ENCODE measurements at regions not wholly inside any gene's neighbourhood (a gene's known extent, or its start where the extent isn't known, plus 50 kb on each side); places are given as distances from the start of the nearest gene placed in this dataset.

GRCh38 chr3:68007621-68008226 is 353.3 kb upstream of the SUCLG2 start:
- Mint-ChIP-seq H3K27ac (no peak overlapping the region), H3K4me1 (ENCODE audit: low read depth) (no peaks in the 10 kb centered on the region), H3K9me3 (no peaks in the 10 kb centered on the region), H3K27me3 (peaks cover 15% of the 10 kb centered on the region), H3K36me3 (ENCODE audit: low read depth) (no peaks in the 10 kb centered on the region), H3K4me3 (no peak overlapping the region)
- intact Hi-C loops (cut with micrococcal nuclease) = no loop called here

DNA sequence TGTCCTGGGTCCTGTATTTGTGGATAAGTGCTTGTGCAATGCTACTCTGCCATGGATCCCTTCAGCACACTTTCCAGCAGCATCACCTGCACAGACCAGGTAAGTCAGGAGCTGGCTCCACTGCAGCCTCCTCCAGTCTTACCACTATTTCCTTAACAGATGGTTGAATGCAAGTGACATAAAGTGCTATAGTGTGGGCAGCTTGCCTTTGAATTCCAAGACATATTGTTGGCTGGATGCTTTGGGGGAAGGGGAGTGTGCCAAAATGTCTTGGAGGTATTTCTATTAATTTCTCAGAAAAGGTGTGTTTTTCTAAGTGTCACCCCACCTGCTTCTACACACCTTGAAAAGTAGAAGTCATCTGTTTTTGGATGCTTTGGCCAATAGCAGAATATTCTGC is 352.2 kb upstream of the SUCLG2 start:
- intact Hi-C loops (cut with micrococcal nuclease) = no loop called here
- no peak overlapping the region for H3K27ac Mint-ChIP-seq
- no peaks in the 10 kb centered on the region for H3K9me3 Mint-ChIP-seq
- H3K36me3 Mint-ChIP-seq (ENCODE audit: low read depth) = no peaks in the 10 kb centered on the region
- no peak overlapping the region for H3K4me3 Mint-ChIP-seq
- H3K4me1 Mint-ChIP-seq (ENCODE audit: low read depth) = no peaks in the 10 kb centered on the region
- peaks cover 15% of the 10 kb centered on the region for H3K27me3 Mint-ChIP-seq

- H3K27me3 Mint-ChIP-seq = peaks cover 15% of the 10 kb centered on the region
- intact Hi-C loops (cut with micrococcal nuclease) = no loop called here
- H3K9me3 Mint-ChIP-seq = peaks cover 5% of the 10 kb centered on the region
- H3K36me3 Mint-ChIP-seq (ENCODE audit: low read depth) = no peaks in the 10 kb centered on the region
- no peaks in the 10 kb centered on the region for H3K4me1 Mint-ChIP-seq (ENCODE audit: low read depth)
- H3K4me3 Mint-ChIP-seq = no peak overlapping the region
- H3K27ac Mint-ChIP-seq = no peak overlapping the region
Observed at GRCh38 chr3:68004091-68004490, 349.7 kb upstream of the SUCLG2 start.

GRCh38 chr3:67998281-67998680 is 343.9 kb upstream of the SUCLG2 start:
- intact Hi-C loops (cut with micrococcal nuclease) = no loop called here
- H3K27ac Mint-ChIP-seq = no peak overlapping the region
- H3K4me1 Mint-ChIP-seq (ENCODE audit: low read depth) = no peaks in the 10 kb centered on the region
- no peaks in the 10 kb centered on the region for H3K27me3 Mint-ChIP-seq
- H3K9me3 Mint-ChIP-seq = peaks cover 5% of the 10 kb centered on the region
- no peaks in the 10 kb centered on the region for H3K36me3 Mint-ChIP-seq (ENCODE audit: low read depth)
- H3K4me3 Mint-ChIP-seq = no peak overlapping the region

GRCh38 chr3:67995206-67995605 is 340.8 kb upstream of the SUCLG2 start:
- H3K27me3 Mint-ChIP-seq = no peaks in the 10 kb centered on the region
- intact Hi-C loops (cut with micrococcal nuclease) = no loop called here
- no peaks in the 10 kb centered on the region for H3K9me3 Mint-ChIP-seq
- no peaks in the 10 kb centered on the region for H3K4me1 Mint-ChIP-seq (ENCODE audit: low read depth)
- H3K36me3 Mint-ChIP-seq (ENCODE audit: low read depth) = no peaks in the 10 kb centered on the region
- no peak overlapping the region for H3K27ac Mint-ChIP-seq
- no peak overlapping the region for H3K4me3 Mint-ChIP-seq

DNA sequence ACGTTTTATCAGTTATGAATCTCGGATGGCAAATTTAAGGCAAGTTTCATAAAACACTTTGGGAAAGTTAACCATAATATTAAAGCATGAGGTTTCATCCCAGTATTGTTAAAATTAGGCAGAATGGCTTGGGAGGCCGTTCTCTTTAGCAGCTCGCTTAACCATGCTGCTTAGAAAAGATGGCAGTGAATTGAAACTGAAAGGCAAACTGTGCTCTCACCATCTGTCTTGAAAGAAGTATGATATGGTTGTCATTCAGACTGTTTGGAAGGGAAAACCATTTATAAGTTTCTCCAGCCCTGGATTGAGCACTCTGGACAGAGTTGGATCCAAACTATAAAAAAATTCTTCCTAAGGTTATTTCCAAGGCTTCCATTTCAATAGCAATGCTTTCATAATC is 332.3 kb upstream of the SUCLG2 start:
- Mint-ChIP-seq H3K36me3 (ENCODE audit: low read depth) (no peaks in the 10 kb centered on the region), H3K27ac (no peak overlapping the region), H3K4me1 (ENCODE audit: low read depth) (no peaks in the 10 kb centered on the region), H3K27me3 (no peaks in the 10 kb centered on the region), H3K9me3 (no peaks in the 10 kb centered on the region), H3K4me3 (no peak overlapping the region)
- intact Hi-C loops (cut with micrococcal nuclease) = no loop called here

GRCh38 chr3:67983166-67983565 is 328.8 kb upstream of the SUCLG2 start:
- Mint-ChIP-seq H3K4me1 (ENCODE audit: low read depth) (no peaks in the 10 kb centered on the region), H3K36me3 (ENCODE audit: low read depth) (no peaks in the 10 kb centered on the region), H3K9me3 (no peaks in the 10 kb centered on the region), H3K27me3 (no peaks in the 10 kb centered on the region), H3K27ac (no peak overlapping the region), H3K4me3 (no peak overlapping the region)
- intact Hi-C loops (cut with micrococcal nuclease) = no loop called here

GRCh38 chr3:67981077-67981476 is 326.7 kb upstream of the SUCLG2 start:
- Mint-ChIP-seq H3K27ac (no peak overlapping the region), H3K9me3 (no peaks in the 10 kb centered on the region), H3K36me3 (ENCODE audit: low read depth) (no peaks in the 10 kb centered on the region), H3K4me3 (no peak overlapping the region), H3K27me3 (no peaks in the 10 kb centered on the region), H3K4me1 (ENCODE audit: low read depth) (no peaks in the 10 kb centered on the region)
- intact Hi-C loops (cut with micrococcal nuclease) = no loop called here

DNA sequence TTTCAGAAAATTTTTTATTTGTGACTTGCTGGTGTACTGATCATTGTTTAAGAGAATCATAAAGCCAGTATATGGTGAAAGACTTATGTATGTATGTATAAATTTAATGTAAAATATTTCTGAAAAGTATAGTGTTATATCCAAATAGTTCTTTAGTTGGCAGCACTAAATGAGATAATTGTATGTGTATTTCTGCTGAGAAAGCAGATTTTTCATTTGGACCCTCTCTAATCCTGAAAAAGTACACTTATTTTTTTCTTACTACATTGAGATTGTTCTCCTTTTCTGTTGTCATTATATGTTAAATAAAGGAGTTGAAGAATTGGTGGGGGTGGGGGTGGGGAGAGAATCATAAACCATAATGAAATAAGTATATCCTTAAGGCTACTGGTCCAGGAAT is 324.9 kb upstream of the SUCLG2 start:
- Mint-ChIP-seq H3K4me1 (ENCODE audit: low read depth) (no peaks in the 10 kb centered on the region), H3K27me3 (no peaks in the 10 kb centered on the region), H3K9me3 (no peaks in the 10 kb centered on the region), H3K27ac (no peak overlapping the region), H3K36me3 (ENCODE audit: low read depth) (no peaks in the 10 kb centered on the region), H3K4me3 (no peak overlapping the region)
- intact Hi-C loops (cut with micrococcal nuclease) = no loop called here

- H3K27me3 Mint-ChIP-seq = no peaks in the 10 kb centered on the region
- H3K9me3 Mint-ChIP-seq = no peaks in the 10 kb centered on the region
- H3K27ac Mint-ChIP-seq = no peak overlapping the region
- H3K36me3 Mint-ChIP-seq (ENCODE audit: low read depth) = no peaks in the 10 kb centered on the region
- no peaks in the 10 kb centered on the region for H3K4me1 Mint-ChIP-seq (ENCODE audit: low read depth)
- H3K4me3 Mint-ChIP-seq = no peak overlapping the region
- intact Hi-C loops (cut with micrococcal nuclease) = no loop called here
Observed at GRCh38 chr3:67977762-67978161, 323.4 kb upstream of the SUCLG2 start.

GRCh38 chr3:67976663-67977062 is 322.3 kb upstream of the SUCLG2 start:
- Mint-ChIP-seq H3K9me3 (no peaks in the 10 kb centered on the region), H3K27ac (no peak overlapping the region), H3K4me1 (ENCODE audit: low read depth) (no peaks in the 10 kb centered on the region), H3K27me3 (no peaks in the 10 kb centered on the region), H3K4me3 (no peak overlapping the region), H3K36me3 (ENCODE audit: low read depth) (no peaks in the 10 kb centered on the region)
- intact Hi-C loops (cut with micrococcal nuclease) = no loop called here

DNA sequence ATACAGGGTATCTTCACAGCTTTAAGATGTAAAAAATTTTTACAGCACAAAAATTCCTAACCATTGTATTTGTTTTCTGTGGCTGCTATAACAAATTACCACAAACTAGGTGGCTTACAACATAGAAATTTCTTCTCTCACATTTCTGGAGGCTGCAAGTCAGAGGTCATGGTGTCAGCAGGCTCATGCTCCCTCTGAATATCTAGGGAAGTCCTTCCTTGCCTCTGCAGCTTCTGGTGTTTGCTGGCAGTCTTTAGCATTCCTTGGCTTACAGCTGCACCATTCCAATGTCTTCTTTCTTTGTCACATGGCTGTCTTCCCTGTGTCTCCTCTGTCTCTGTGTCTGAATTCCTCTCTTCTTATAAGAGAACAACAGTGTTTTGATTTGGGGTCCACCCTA is 310.2 kb upstream of the SUCLG2 start:
- no peaks in the 10 kb centered on the region for H3K36me3 Mint-ChIP-seq (ENCODE audit: low read depth)
- no peaks in the 10 kb centered on the region for H3K27me3 Mint-ChIP-seq
- intact Hi-C loops (cut with micrococcal nuclease) = no loop called here
- H3K27ac Mint-ChIP-seq = no peak overlapping the region
- no peaks in the 10 kb centered on the region for H3K4me1 Mint-ChIP-seq (ENCODE audit: low read depth)
- H3K9me3 Mint-ChIP-seq = peaks cover 7% of the 10 kb centered on the region
- no peak overlapping the region for H3K4me3 Mint-ChIP-seq

GRCh38 chr3:67957268-67957667 is 302.9 kb upstream of the SUCLG2 start:
- H3K27ac Mint-ChIP-seq = no peak overlapping the region
- no peaks in the 10 kb centered on the region for H3K27me3 Mint-ChIP-seq
- H3K4me1 Mint-ChIP-seq (ENCODE audit: low read depth) = no peaks in the 10 kb centered on the region
- H3K36me3 Mint-ChIP-seq (ENCODE audit: low read depth) = no peaks in the 10 kb centered on the region
- no peak overlapping the region for H3K4me3 Mint-ChIP-seq
- intact Hi-C loops (cut with micrococcal nuclease) = no loop called here
- peaks cover 10% of the 10 kb centered on the region for H3K9me3 Mint-ChIP-seq

DNA sequence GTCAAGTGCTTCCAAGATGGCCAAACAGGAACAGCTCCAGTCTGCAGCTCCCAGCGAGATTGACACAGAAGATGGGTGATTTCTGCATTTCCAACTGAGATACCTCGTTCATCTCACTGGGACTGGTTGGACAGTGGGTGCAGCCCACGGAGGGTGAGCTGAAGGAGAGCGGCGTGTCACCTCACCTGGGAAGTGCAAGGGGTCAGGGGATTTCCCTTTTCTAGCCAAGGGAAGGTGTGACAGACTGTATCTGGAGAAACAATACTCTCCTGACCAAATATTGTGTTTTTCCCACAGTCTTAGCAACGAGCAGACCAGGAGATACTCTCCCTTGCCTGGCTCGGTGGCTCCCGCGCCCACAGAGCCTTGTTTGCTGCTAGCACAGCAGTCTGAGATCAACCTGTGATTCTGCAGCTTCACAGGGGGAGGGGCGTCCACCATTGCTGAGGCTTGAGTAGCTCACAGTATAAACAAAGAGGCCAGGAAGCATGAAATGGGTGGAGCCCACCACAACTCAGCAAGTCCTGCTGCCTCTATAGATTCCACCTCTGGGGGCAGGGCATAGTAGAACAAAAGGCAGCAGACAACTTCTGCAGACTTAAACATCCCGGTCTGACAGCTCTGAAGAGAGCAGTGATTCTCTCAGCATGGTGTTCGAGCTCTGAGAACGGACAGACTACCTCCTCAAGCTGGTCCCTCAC is 293.5 kb upstream of the SUCLG2 start:
- Mint-ChIP-seq H3K36me3 (ENCODE audit: low read depth) (no peaks in the 10 kb centered on the region), H3K9me3 (peaks cover 18% of the 10 kb centered on the region), H3K4me3 (no peak overlapping the region), H3K4me1 (ENCODE audit: low read depth) (no peaks in the 10 kb centered on the region), H3K27me3 (no peaks in the 10 kb centered on the region), H3K27ac (no peak overlapping the region)
- intact Hi-C loops (cut with micrococcal nuclease) = no loop called here

DNA sequence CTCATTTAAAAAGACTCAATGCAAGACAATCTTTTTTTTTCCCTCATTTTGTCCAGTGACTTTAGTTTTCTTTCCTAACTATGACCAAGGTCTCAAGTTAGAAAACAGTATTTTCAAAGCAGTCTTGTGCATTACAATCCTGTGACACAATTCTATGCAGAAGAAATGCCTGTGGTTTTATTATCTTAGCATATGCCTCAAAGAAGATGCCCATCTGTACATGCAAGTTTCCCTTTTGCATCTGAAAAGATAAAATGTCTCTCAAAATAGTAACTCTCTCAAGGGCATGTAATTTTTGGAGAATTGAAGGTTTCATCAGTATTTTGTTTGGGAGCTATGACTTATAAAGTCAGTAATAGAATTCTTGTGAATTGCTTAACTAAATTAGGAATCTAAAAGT is 292.0 kb upstream of the SUCLG2 start:
- peaks cover 18% of the 10 kb centered on the region for H3K9me3 Mint-ChIP-seq
- no peaks in the 10 kb centered on the region for H3K4me1 Mint-ChIP-seq (ENCODE audit: low read depth)
- no peak overlapping the region for H3K27ac Mint-ChIP-seq
- H3K36me3 Mint-ChIP-seq (ENCODE audit: low read depth) = no peaks in the 10 kb centered on the region
- intact Hi-C loops (cut with micrococcal nuclease) = no loop called here
- H3K4me3 Mint-ChIP-seq = no peak overlapping the region
- no peaks in the 10 kb centered on the region for H3K27me3 Mint-ChIP-seq
